Activated T-helper 1 cell treated with Interleukin-2 at 50 U/mL for 16 hours (primary cell): ENCODE measurements at regions not wholly inside any gene's neighbourhood (a gene's known extent, or its start where the extent isn't known, plus 50 kb on each side); places are given as distances from the start of the nearest gene placed in this dataset.
"Not testable (repeated sequence)": the region's sequence is repeated elsewhere in the genome, so short reads cannot be mapped to it uniquely, and the experiment has no call there.

Experiments used
- DNase-seq: peaks from one replicate; pipeline ENCODE4 v3.0.0-alpha.2; 2020; ENCODE audit warnings: low read depth

GRCh38 chr10:32217216-32217615 is 129.7 kb downstream of the EPC1 start:
- no peak for DNase-seq

GRCh38 chr10:32213838-32214237 is 133.1 kb downstream of the EPC1 start:
- DNase-seq, result not testable (repeated sequence)

DNA sequence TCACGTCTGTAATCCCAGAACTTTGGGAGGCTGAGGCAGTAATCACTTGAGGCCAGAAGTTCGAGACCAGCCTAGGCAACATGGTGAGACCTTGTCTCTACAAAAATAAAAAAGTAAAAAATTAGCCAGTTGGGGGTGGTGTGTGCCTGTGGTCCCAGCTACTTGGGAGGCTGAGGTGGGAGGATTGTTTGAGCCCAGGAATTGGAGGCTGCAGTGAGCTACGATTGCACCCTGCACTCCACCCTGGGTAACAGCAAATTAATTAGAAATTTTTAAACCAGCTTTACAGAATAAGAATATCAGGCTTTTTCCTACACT is 136.0 kb downstream of the EPC1 start:
- DNase-seq, result no peak

DNA sequence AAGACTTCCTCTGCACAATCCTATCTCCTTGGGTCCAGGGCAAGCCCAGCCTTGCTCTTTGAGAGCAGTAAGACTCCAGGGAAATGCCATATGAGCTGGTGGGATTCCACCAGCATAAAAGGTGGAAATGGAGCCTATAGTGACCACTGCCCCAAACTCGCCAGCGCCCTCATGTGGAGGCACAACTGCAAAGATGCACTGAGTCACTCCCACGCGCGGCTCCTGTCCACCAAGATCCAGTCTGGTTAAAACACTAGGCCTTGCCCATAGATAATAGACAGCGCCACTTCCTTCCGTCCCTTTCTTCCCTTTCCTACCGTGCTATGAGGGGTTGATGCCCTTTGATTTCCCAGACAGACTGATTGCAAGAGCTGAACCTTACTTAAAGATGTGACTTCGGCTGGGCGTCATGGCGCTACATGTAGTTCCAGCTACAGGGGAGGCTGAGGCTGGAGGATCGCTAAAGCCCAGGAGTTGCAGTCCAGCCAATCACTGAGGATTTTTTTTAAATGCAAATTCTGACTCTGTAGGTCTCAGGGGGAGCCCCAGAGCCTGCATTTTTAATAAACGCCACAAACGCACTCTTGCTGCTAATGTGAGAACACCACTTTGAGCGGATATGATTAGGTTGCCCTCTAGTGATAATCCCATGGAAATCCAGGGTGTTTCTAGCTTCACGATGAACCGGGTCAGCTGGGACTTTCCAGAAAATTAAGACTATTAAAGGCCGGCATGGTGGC is 136.5 kb downstream of the EPC1 start:
- DNase-seq, result no peak

GRCh38 chr10:32208005-32208404 is 139.0 kb downstream of the EPC1 start:
- DNase-seq, result not testable (repeated sequence)

DNA sequence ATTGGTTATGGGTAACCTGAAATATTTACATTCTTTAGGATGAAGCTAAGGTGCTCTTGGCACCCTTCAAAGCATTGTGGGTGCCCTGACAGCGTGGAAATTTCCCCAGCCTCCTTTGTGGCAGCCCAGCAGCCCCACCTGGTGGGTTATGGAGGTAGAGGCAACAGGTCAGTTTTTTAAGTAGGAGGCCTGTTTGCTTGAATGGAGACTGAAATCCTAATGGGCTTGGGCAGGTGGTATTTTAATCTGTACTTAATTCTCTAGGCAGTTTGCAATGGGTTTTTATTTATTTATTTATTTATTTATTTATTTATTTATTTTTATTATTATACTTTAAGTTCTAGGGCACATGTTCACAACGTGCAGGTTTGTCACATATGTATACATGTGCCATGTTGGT is 139.4 kb downstream of the EPC1 start:
- DNase-seq, result peak; percentile 18

GRCh38 chr10:32205670-32206069 is 141.3 kb downstream of the EPC1 start:
- no peak for DNase-seq

DNA sequence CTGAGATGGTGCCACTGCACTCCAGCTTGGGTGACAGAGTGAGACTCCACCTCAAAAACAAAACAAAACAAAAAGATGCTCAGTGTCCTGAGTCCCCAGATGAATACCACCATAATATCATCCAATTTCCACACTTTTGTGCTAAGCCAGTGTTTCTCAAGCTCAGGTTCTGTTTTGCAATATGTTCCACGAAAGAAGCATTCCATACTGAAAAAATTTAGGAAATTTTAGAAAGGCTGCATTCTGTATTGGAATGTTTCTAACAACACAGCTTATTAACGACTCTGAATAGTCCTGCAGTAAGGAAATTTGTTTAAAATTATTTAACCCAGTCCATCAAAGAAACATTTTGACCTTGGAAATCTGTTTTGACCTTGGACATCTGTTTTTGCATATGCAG is 142.4 kb downstream of the EPC1 start:
- no peak for DNase-seq

GRCh38 chr10:32199714-32200394 is 143.6 kb upstream of the KIF5B start:
- no peak for DNase-seq

GRCh38 chr10:32197423-32197822 is 141.2 kb upstream of the KIF5B start:
- no peak for DNase-seq

GRCh38 chr10:32190890-32191491 is 134.8 kb upstream of the KIF5B start:
- no peak for DNase-seq

- no peak for DNase-seq
These were observed 133.3 kb upstream of the KIF5B start for GRCh38 chr10:32189400-32190084.

DNA sequence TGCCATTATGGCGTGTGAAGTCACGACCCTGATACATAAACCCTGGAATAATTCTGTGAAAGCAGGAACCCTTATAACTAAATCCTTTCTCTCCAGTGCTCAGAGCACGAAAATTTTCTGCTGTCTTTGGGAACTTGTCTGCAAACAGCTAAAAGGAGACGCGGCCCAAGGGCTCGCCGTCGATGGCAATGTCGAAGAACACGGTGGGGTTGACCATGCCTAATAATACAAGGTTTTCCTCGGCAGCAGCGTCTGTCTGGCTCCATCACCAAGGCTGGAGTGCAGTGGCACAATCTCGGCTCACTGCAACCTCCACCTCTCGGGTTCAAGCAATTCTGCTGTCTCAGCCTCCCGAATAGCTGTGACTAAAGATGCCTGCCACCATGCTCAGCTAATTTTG is 132.4 kb upstream of the KIF5B start:
- not testable (repeated sequence) for DNase-seq

DNA sequence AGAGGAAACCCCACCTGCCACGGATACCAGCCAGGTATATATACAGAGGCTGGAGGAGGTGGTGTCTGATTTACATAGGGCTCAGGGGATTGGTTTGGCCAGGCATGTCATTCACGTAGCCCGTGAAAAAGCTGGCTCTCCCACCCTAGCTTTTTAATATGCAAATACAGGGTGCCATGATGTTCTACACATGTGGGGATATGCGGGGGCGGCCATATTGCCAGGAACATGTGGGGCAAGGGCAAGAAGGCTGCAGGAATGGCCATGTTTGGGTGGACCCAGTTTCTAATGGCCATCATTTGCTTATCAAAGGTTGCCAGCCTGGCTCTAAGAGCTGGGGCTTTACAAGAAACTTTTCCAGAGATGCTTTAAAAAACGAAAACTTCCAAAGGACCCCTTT is 131.5 kb upstream of the KIF5B start:
- DNase-seq, result no peak

GRCh38 chr10:32183652-32184051 is 127.4 kb upstream of the KIF5B start:
- not testable (repeated sequence) for DNase-seq

DNA sequence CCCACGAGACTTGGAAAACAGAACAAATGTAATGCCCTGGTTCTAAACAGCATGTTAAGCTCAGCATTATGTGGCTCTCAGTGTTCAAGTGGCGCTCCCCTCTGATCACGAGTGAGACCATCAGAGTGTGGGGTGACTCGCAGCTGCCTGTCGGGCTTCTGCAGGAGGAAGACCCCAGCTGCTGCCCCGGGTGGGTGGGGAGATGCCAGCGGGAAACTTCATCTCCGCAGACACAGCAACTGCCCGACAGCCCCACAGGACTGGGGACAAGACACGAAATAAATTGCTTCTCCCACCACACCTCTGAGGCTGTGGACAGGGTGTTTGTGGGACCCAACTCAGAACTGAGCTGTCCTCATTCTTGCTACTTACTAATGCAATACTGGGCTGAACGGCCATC is 126.3 kb upstream of the KIF5B start:
- no peak for DNase-seq

DNA sequence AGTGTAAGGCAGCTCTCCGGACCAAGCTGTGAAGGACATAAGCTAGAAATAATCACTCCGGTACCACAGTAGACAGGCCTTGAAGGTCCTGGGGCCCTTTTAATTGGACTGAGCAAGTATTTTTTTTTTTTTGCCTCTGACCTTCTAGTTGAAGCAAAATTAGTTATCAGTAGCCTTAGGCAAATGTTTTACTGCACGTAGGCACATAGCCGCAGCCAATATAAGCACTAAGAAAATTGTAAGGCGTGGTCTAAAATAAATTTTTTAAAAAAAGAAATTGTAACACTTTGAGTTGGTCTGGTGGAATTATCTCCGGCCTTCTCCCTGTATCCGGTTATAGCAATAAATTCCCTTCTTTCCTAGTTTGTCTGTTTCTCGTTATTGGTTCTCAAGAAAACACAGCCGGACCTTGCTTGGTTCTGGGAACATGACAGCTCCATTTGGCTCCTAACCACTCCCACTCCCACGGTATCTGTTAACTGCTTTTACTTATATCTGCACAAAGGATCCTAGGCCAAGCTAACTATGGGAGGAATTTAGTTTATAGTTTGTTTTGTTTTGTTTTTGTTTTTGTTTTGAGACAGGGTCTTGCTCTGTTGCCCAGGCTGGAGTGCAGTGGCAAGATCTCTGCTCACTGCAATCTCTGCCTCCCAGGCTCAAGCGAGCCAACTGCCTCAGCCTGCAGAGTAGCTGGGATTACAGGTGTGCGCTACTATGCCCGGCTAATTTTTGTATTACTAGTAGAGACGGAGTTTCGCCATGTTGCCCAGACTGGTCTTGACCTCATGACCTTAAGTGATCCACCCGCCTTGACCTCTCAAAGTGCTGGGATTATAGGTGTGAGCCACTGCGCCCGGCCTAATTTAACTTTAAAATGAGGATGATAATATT is 124.4 kb upstream of the KIF5B start:
- no peak for DNase-seq

GRCh38 chr10:32179836-32180235 is 123.6 kb upstream of the KIF5B start:
- no peak for DNase-seq

DNA sequence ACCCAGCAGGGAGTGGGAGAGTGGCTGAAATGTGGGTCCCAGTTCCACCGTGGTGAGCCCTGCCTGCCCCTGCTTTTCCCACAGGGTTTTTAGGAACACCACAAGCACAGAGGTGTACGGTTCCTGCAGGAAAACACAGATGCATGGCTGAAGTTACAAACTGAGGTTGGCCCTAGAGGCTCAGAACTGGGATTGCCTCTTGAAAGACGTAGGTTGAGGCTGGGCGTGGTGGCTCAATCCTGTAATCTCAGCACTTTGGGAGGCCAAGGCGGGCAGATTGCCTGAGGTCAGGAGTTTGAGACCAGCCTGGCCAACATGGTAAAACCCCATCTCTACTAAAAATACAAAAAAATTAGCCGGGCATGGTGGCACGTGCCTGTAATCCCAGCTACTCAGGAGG is 121.4 kb upstream of the KIF5B start:
- not testable (repeated sequence) for DNase-seq

GRCh38 chr10:32175629-32176028 is 119.4 kb upstream of the KIF5B start:
- no peak for DNase-seq

- no peak for DNase-seq
These were observed 118.2 kb upstream of the KIF5B start for GRCh38 chr10:32174349-32174893.

GRCh38 chr10:32171204-32171603 is 115.0 kb upstream of the KIF5B start:
- no peak for DNase-seq
